C1 segment of cervical spinal cord (tissue), 14 donors: ENCODE measurements at regions not wholly inside any gene's neighbourhood (a gene's known extent, or its start where the extent isn't known, plus 50 kb on each side); places are given as distances from the start of the nearest gene placed in this dataset.

Source experiments
- DNase-seq, 14 donors: peaks; one replicate each; lab custom pipeline; 2025; lab: John Stamatoyannopoulos, UW

DNA sequence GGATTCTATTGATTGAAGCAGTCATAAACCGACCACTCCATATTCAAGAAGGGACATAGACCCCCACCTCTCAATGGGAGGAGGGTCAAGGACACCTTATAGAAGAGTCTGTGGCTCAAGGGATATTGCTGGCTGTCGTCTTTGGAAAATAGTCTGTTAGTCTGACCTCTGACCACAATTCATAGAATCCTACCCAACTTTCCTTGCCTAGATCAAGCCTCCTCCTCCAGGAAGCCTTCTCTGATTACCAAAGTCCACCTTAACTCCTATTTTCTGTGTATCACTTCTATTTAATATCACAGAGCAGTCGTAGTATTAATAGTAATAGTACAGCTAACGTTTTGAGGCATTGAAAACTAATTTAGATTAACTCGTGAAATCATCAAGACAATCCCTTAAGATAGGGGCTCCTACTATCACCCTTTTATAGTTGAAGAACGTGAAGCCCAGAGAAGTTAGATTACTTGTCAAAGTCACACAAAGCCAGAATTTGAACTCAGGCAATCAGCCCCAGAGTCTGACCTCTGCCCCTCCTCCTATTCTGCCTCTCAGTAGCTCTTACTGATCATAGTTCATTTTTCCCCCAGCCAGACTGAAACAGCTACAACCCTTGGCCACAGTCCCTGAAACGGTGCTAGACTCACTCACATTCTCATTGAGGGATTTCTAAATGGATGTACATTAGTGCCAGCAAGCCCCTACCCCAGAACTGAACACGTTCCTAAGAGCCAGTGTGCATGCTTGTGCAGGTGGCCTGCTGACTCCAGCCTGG, 636.6 kb downstream of the MID1IP1 start:
- no peak for DNase-seq

DNA sequence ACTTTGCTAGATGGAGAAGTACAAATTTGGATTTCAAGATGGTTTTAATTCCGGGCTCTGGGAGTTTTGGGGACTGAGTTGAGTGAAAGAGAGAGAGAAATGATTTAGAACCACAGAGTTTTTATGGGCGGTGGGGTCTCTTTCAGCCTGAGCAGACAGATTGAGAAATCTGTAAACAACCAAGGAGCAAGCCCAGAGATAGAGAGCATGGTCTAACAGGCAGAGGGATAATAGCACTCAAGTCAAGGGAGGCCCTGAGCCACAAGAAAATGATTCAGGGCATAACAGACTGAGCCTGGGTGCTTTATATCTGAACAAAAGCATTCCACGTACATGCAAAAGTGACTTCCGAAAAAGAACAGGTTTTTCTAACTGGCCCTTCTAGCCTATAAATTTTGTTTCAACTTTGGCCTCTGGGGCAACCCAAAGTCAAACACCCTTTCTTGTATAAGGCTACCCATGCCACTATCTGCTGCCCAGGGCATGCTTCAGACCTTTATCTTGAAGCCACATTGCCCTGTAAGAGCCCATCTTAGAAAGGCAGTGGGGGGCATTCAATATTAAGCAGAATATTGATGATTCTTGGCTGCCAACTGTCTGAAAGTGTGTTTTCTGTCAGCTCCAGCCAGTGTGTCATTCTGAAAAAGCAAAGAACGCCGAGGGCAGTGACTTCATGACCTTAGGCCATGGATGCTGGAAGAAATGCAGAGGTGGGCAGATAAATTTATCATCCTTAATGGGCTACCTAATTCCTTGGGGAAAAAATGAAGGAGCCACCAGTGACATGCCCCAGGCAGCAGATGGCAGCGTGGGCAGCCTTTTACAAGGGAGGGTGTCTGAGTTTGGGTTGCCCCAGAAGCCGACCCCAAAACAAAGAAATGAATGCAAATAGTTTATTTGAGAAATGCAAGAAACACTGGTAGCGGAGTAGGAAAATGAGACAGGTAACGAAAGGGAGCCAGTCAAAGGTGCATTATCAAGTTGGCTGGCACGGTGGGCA, 637.6 kb downstream of the MID1IP1 start:
- DNase-seq = no peak

DNA sequence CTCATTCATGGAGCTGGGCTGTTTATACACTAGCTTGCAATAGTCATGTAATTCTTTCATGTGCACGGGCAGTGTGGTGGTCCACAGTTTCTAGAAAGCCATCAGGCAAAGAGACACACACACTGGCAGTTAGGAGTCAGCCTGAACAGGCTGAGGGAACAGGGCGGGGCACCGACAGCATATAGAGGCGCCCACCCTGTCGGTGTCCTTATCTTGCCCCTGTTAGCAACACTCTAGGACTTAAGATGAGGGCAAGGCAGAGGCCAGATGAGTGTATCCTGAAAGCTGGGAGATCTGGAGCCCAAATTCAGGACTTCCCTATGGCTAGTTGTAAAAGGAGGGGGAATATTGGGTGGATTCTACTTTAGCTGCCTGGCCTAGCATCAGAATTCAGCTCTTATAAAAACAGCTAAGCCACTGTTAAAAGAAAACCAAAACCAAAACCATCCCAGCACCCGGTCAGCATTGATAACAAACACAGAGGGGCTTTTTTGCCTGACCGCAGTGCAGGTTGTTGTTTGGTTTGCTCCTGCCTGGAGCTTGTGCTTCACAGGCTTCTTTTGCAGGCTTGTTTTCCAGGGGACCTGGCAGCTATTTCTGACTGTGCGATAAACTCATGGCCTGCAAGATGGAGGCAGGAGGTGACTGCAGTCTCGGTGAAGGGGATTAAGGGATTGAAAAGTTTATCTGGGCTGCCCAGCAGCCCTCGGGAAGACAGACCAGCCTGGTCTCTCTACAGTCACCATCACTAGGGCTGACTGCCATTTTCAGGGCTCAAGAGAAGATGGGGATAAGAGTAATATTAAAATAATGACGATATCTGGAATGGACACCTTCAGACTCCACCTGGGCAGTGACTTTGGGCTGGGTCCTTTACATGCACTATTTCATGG, 638.9 kb downstream of the MID1IP1 start:
- DNase-seq = no peak

GRCh38 chrX:39440799-39441284, 639.6 kb downstream of the MID1IP1 start:
- DNase-seq = no peak

DNA sequence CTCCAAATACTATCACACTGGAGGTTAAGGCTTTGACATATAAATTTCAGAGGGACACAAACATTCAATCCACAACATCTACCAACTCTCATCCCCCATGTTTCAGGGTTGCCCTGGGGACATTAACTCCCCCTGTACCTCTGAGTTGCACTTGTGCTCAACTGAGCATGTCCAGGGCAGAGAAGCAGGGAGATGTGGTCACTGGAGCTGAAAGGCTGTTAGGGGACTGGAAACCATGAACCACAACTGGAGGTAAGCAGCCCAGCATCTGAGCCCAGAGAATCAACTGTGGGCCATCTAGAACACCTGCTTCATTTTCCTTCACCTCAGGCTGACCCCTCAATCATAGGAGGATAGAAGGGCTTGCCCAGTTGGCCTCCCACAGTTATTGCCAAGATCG, 641.1 kb downstream of the MID1IP1 start:
- no peak for DNase-seq

- DNase-seq = no peak
These were observed 642.0 kb downstream of the MID1IP1 start for GRCh38 chrX:39443240-39443639.

DNA sequence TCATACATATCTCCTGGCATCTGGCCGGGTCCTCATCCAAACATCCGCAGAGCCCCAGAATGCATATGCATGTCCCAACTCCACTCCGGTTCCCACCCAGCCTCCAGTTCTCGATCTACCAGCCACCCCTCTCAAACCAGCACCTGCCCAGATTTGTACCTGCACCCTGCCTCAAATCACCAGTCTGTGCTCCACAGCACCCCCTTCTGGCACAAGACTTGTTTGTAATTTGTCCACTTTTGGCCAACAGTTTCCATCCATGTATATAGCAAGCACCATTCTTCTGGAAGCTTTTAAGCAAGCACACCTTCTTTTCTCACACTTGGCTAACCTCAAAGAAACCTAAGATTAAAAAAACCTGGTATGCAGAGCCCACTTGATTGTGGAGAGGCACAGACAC, 644.1 kb downstream of the MID1IP1 start:
- no peak for DNase-seq

- no peak for DNase-seq
These were observed 648.1 kb downstream of the MID1IP1 start for GRCh38 chrX:39449352-39449751.

DNA sequence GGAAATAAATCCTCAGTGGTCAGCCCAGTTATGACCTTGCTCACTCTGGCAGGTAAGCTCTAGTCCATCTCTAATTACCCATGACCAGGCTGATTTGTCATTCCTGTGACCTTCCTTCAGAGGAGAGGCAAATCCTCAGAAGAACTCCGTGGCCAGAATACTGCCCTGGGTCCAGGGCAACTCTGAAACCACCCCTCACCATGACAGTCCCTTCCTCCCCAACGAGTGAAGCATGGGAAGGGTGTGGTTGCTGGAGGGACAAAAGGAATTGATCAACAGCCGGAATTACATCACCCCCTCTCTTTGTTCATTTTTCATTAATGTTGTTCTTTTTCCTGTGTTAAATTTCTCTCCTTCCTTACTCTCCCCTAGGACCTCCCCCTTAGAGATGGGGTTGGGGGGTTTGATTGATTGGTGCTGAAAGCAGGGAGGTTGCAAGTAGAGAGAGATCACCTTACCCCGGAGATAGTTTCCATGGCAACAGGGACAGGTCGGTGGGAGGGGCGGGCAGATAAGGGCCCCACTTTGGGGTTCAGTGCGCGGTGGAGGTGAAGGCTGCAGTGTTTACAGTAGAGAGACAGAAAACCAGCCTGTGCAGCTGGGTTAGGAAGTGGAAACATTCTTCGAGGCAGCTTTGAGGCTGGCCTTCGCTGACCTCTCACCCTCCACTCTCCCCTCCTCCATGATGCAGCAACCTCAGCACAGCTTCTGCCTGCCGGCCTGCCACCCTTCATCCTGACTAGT, 647.4 kb downstream of the BCOR start:
- DNase-seq = no peak

- no peak for DNase-seq
These were observed 646.7 kb downstream of the BCOR start for GRCh38 chrX:39451046-39451445.

- no peak for DNase-seq
These were observed 645.4 kb downstream of the BCOR start for GRCh38 chrX:39452401-39452800.

DNA sequence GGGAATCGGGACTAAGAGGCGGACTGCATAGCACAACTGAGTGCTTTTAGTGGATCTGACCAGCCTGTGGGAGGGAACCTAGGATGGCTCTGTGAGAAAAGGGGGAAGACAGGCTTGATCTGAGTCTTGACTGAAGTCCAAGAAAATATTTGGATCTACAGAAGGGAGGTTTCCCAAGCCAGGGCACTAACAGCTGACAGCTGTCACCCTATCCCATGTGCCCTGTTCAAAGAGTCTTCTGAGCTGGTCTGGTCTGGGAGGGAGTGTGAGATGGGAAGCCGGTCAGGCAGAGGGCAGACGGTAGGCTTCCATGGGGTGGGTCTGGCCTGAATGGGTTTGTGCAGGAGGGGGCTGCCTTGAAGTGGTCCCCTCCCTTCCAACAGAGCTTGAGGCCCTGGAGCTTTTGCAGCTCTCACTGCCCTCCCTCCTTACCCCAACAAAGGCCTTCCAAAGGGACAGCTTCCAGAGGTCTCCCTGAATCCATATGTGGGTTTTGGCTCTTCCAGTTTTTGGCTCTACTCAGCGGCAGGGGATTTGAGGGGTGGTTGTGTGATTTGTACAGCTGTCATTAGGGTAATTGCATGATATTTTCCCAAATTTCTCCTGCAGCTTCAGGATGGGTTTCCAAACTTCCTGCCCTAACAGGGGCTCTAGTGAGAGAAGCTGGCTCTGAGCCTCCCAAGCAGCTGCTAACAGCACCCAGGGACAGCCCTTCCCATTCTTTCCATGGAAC, 643.7 kb downstream of the BCOR start:
- DNase-seq = peak in 1 of 14 donors; percentile 37

- DNase-seq = no peak
These were observed 640.7 kb downstream of the BCOR start for GRCh38 chrX:39456894-39457604.

DNA sequence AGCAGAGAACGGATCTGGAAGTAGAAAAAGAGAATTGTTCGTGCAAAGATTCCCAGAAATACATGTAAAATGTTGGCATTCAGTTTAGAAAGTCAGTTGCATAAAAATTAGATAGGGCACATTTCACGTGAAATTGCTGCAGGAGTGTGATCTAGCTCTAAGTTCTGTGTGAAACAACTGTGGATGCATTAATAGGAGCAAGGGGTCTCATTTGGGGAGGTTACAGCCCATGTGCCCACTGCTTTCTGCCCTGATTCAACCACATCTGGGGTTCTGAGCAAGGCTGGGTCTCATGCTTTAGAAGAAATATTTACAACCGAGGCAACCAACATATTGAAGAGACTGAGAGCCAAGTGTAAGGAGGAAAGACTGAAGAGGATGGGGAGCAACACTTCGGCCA, 639.0 kb downstream of the BCOR start:
- DNase-seq = no peak

DNA sequence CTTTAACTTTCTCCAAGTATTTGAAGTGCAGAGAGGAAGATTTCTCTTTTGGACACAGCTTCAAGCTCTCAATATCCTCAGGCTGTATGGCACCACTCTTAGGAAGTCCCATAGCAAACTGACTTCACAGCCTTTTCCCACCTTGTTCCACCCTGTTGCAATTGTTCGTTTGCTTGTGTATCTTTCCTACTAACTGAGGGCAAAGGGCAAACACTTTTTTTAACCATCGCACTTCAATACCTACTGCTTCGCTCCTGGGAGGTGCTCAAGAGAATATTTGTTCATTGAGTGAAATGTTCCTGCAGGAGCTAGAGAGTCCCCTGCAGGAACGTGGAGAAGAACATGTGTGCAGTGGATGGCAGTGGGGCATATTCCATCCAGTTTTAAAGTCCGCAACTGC, 638.6 kb downstream of the BCOR start:
- DNase-seq = no peak

- DNase-seq = no peak
These were observed 637.8 kb downstream of the BCOR start for GRCh38 chrX:39459952-39460351.

DNA sequence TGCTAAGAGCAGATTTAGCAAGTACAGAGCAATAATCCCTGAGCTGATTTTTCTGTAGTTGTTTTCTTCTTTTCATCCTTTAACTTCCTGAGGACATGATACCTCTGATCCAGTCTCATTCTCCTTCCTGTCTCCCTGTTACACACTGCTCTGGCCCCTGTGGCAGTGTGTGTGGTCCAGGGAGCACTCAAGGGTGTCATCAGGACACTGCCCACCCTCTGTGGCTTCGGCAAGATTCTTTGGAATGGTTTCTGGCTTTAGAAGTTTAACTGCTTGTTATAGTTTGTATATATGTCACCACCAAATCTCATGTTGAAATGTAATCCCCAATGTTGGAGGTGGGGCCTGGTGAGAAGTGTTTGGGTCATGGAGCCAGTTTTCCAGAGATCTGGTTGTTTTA, 637.3 kb downstream of the BCOR start:
- no peak for DNase-seq

GRCh38 chrX:39462835-39463234, 634.9 kb downstream of the BCOR start:
- DNase-seq = no peak

- no peak for DNase-seq
These were observed 633.5 kb downstream of the BCOR start for GRCh38 chrX:39464253-39464652.
